NCI-H1092 treated with DMSO at 0.1 percent for 48 hours (cell line): ENCODE measurements at regions not wholly inside any gene's neighbourhood (a gene's known extent, or its start where the extent isn't known, plus 50 kb on each side); places are given as distances from the start of the nearest gene placed in this dataset.

Source experiments
- DNase-seq: peaks from one replicate; lab custom pipeline; 2025; lab: John Stamatoyannopoulos, UW

GRCh38 chr6:101212640-101213039 lies 180.9 kb upstream of the GRIK2 start:
- DNase-seq, result no peak

GRCh38 chr6:101222007-101222406 lies 171.5 kb upstream of the GRIK2 start:
- no peak for DNase-seq

- no peak for DNase-seq
These were observed 168.8 kb upstream of the GRIK2 start for GRCh38 chr6:101224751-101225150.

DNA sequence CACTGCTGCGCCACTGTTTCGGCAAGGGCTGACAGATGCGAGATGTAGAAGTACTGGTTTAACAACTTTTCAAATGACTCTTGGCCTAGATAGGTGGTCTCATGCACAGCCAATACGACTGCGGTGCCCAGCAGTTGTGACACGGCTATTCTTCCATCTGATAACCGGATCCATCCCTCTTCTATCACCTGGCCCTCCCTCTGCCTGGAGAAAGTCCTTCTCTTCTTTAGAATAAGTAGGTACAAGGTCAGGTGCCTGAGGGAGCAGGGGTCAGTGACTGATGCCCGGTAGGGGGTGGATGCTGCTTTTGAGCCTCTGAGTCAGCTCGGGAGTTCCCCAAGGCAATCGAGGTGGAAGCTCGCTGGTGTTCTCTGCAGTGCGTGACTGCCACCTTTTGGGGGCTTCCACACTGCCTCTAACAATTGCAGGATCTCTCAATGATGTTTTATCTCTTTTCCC lies 166.8 kb upstream of the GRIK2 start:
- DNase-seq, result peak; percentile 7

- no peak for DNase-seq
These were observed 162.6 kb upstream of the GRIK2 start for GRCh38 chr6:101230866-101231265.

DNA sequence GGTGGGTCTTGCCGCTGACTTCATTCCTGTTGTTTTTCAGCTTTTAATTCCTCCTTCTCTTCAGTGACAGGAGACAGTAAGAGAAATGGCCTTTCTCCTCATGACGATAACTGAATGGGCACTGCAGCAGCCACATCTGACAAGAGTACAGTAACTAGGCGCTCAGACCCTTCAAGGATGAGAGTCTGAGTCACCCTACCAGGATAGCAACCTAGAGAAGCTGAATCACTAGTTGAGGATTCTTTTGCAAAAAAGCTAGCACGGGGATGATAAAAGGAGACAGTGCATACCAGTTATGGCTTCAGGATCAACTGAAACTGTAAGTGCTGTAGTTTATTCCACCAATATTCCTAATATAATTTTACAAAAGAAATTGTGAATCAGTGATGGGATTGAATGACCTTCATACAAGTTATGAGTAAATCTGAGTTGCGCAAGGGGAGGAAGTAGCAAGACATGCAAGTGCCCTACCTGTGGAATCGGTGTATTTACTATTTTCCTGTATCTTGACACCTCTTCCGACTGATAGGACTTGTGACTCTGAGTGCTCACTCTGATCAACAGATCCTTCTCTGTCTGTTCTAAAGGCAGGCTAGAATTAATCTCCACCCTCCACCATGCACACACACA lies 161.8 kb upstream of the GRIK2 start:
- DNase-seq, result no peak

- no peak for DNase-seq
These were observed 160.5 kb upstream of the GRIK2 start for GRCh38 chr6:101232961-101233360.

GRCh38 chr6:101236709-101237108 lies 156.8 kb upstream of the GRIK2 start:
- DNase-seq, result no peak

DNA sequence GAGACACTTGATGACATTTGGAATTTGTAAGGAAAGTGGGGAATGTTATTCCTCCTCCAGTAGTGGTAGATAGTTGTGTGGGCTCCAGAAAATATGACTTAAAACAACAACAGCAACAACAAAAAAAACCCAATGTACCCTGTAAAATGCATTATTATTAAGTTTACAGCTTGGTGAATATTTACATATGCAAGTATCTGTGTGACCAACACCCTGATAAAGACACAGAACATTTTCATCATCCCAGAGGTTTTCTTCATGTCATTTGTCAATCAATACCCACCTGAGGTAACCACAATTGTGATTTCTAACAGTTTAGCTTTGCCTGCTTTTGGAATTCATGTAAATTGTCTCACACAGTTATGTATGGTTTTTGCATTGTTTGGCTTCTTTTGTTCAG lies 152.1 kb upstream of the GRIK2 start:
- DNase-seq, result no peak

GRCh38 chr6:101249470-101249869 lies 144.0 kb upstream of the GRIK2 start:
- DNase-seq, result no peak

DNA sequence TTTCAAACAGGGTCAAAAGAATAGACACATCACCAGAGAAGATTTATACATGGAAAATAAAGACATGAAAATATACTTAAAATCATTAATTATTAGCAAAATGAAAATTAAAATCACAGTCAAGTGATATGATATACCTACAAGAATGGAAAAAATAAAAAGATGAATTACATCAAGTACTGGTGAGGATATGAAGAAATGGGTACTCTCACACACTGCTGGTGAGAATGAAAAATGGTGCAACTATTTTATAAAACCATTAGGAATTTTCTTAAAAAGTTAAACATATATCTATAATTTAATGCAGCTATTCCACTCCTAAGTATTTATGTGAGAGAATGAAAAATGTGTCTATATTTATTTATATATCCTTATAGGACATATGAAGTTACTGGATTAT lies 136.3 kb upstream of the GRIK2 start:
- DNase-seq, result no peak

GRCh38 chr6:101259505-101259904 lies 134.0 kb upstream of the GRIK2 start:
- no peak for DNase-seq

DNA sequence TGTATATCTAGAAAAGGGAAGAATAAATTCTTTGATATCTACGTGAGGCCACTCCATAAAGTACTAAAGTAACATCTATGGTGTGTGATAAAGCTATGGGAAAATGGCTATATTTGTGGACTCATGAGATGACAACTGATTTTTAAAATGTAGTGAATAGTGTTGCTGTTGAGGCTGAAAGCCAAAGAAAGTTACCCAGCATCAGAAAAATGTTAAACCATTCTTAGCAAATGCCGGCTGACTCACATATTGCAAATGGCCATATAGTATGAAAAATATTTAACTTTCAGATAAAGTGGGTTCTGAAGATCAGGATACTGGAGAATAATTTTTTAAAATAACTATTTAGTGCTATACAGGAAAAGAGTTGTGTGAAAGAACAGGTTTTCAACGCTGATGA lies 129.9 kb upstream of the GRIK2 start:
- no peak for DNase-seq

DNA sequence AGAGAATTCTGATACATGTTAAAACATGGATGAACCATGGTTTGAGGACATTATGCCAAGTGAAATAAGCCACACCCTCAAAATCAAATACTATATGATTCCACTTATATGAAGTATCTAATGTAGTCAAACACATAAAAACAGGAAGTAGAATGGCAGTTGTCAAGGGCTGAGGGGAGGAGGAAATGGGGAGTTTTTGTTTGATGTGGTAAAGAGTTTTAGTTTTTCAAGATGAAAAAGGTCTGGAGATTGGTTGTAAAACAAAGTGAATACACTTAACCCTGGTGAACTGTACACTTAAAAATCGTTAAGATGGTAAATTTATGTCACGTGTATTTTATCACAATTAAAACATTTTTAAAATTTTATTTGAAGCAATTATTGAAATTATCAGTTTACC lies 127.4 kb upstream of the GRIK2 start:
- DNase-seq, result no peak

GRCh38 chr6:101268541-101268940 lies 125.0 kb upstream of the GRIK2 start:
- no peak for DNase-seq

DNA sequence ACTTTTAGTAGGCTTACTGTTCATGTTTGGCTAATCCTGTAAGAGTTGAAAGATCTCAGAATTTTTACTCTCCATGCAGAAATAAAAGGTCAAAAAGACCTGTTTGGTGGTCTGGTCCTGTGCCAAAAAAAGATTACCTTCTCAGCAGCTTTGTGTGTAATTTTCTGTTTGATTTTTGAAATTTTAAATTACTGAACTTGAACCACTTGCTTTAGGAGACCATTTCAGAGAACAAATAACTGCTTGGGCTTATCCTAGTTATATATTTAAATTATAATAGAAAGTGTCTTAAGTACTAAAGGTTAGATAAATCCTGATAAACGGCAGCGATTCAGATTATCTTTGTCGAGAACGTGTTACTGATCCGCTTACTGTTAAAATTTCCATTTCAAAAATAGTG lies 118.3 kb upstream of the GRIK2 start:
- no peak for DNase-seq

DNA sequence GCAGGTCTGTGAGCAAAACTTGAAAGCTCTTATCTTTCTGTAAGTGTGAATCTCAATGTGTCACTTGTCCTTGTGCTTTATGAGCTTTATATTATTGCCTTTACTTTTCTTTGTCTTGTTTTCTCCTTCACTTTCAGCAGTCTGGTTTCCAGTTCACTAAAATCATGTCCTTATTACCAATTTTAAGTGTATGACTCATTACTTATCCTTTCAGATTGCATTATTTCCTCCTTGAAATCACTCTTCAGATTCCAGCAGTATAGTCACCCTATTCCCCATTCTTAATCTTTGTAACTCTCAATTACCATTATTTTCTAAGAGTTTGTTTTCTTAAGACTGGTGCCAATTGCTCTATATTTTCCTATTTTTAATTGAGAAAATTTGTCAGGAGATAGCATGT lies 117.4 kb upstream of the GRIK2 start:
- DNase-seq, result no peak

- peak; percentile 0 for DNase-seq
These were observed 114.1 kb upstream of the GRIK2 start for GRCh38 chr6:101279410-101279809.

DNA sequence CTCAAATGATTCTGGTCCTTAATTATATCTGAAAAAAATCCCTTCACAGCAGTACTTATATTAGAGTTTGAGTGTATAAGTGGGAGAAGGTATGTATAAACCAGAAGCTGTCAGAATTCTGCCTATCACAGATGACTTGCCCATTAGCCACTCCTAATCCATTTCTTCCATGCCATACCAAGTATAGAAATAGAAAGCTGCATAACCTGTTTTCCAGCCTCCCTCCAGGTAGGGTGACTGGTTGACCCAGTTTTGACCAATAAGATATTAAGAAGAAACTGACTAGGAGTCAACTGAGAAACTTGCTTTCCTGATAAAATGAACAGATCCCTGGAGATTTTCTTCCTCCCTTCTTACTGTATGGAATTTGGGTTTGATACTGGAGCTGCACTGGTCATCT lies 112.2 kb upstream of the GRIK2 start:
- DNase-seq, result no peak

- no peak for DNase-seq
These were observed 109.4 kb upstream of the GRIK2 start for GRCh38 chr6:101284131-101284530.

GRCh38 chr6:101286146-101286545 lies 107.4 kb upstream of the GRIK2 start:
- no peak for DNase-seq

DNA sequence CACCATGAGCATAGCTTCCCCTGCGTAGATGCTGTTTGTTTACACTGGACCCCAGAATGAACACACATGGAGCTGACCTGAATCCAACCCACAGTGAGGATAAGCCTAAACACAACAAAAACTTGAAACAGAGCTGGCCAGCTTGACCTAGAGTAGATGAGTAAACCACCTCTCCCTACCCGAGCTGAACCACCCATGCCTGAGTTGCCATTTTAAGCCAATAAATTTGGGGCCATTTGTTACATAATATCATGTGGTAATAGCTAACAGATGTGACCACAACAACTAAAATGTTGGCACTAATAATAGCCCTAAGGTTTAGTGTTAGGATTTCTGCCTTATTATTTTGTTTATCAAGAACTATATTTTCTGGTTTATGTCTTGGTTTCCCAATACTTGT lies 103.2 kb upstream of the GRIK2 start:
- DNase-seq, result no peak

DNA sequence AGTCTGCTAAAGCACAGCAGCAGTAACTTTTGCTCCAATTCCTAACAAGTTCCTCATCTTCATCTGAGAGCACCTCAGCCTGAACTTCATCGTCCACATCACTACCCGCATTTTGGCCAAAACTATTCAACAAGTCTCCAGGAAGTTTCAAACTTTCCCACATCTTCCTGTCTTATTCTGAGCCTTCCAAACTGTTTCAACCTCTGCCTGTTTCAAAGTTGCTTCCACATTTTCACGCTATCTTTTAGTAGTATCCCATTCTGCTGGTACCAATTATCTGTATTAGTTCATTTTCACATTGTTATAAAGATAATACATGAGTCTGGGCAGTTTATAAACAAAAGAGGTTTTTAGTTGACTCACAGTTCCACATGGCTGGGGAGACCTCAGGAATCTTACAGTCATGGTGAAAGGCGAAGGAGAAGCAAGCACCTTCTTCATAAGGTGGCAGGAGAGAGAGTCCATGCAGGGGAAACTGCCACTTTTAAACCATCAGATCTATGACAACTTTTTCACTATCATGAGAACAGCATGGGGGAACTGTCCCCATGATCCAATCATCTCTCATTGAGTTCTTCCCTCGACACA lies 99.4 kb upstream of the GRIK2 start:
- DNase-seq, result no peak

DNA sequence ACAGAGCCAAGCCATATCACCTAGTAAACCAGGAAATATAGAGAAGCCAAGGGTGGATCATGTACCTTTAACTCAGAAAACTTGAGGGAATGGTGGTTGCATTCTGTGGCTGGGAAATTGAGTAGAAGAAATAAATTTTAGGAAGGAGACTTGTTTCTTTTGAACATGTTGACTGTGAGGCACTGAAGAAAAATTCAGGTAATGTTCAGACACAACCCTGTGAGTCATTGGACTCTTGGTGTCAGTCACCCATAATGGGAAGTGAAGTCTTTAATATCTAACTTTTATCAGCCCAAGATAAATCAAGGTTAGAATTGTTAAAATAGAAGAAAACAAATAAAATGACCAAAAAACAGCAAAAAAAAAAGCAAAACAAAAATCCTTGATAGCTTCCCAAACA lies 98.8 kb upstream of the GRIK2 start:
- DNase-seq, result no peak
